ENCODE measurements at regions not wholly inside any gene's neighbourhood (a gene's known extent, or its start where the extent isn't known, plus 50 kb on each side); places are given as distances from the start of the nearest gene placed in this dataset.

DNA sequence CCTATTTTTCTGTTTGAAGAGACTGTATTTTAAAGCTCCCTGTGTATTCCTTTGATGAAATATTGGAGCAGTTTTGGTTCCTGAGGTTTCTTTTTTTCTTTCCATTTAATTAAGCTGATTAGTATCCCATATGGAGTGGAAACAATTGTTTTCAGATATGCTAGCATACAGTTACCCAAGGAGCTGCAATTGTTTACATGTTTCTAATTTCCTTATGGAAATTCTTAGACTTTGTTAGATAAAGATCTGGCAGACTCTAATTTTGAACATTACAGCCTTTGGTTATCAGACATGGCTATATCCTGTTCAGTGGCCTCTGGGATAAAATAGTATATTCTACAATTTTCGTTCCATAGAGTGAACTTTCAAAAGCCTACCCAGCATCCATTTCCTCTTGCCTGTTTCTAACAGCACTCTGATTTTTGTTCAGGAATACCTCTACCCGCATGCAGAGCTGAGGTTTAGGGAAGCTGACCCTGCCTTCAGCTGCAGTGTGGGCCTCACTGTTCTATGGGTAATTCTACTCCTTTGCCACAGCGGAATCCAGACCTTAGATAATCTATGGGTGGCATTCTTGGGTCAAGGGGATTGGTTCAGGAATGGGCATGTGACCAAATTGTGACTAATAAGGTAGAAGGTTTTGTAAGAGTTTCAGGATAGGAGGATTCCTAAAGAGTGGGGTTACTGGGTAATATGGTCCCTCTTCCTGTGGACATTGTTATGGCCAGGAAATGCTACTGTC, 161.1 kb upstream of the ANKRD28 start:
- Histone ChIP-seq H3K36me3 (replicated peaks) (no peaks in the 10 kb centered on the region), H3K4me3 (ENCODE audit: low read depth, low read length) (no peak overlapping the region), H3K27me3 (replicated peaks) (no peaks in the 10 kb centered on the region), H3K27ac (no peak overlapping the region)
- no peak for DNase-seq
- TF ChIP-seq CTCF (IDR thresholded peaks at IDR 0.05; ENCODE audit: low read depth, low read length, missing control alignments), result no peak
- in situ Hi-C loops (cut with HindIII; ENCODE audit: low pct_ligation_motif_present, low sequenced_read_pairs), result no loop called here

DNA sequence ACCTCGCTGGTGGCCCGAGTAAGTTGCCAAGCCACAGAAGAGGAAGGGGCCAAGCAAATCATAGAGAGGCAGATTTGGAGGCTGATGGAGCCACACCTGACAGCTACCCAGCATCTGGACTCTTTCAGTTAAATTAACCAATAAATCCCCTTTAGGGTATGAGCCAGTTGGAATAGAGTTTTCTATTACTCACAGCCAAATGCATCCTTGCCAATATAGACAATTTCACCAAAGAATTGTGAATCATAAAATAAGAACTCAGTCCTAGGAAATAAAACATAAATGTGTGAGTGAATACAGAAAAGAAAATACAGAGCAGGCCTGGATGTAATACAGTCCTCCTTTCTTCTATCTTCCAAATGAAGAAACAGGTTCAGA, 161.6 kb upstream of the ANKRD28 start:
- H3K27me3 ChIP-seq (replicated peaks), result no peaks in the 10 kb centered on the region
- no peak for TF ChIP-seq CTCF (IDR thresholded peaks at IDR 0.05; ENCODE audit: low read depth, low read length, missing control alignments)
- no peak overlapping the region for H3K4me3 ChIP-seq (ENCODE audit: low read depth, low read length)
- no peaks in the 10 kb centered on the region for H3K36me3 ChIP-seq (replicated peaks)
- in situ Hi-C loops (cut with HindIII; ENCODE audit: low pct_ligation_motif_present, low sequenced_read_pairs), result no loop called here
- DNase-seq, result no peak
- H3K27ac ChIP-seq, result no peak overlapping the region

- no peak for TF ChIP-seq CTCF (IDR thresholded peaks at IDR 0.05; ENCODE audit: low read depth, low read length, missing control alignments)
- DNase-seq, result peak; percentile 44
- Histone ChIP-seq H3K27me3 (replicated peaks) (no peaks in the 10 kb centered on the region), H3K27ac (peak overlapping the region; percentile 53), H3K4me3 (ENCODE audit: low read depth, low read length) (no peak overlapping the region), H3K36me3 (replicated peaks) (no peaks in the 10 kb centered on the region)
- in situ Hi-C loops (cut with HindIII; ENCODE audit: low pct_ligation_motif_present, low sequenced_read_pairs), result no loop called here
Measured at GRCh38 chr3:15964605-15965442, 167.0 kb upstream of the ANKRD28 start.

DNA sequence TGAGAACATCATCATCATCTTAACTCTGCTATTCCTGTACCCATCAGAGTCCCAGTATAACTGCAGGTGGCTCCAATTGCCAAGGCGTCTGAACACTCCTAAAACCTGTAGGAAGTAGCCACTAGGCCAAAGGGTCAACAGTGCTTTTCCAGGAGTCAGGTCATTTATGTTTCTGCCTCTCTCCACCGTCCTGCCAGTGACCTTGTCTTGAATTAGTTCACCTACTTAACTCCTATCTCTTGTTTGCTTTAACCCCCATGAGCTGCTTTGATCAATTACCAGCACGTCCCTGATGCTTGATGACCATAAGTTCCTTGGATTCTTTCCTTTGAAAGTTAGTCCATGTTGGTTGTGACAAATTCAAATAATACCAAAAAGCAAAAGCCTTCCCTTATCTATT, 169.8 kb upstream of the ANKRD28 start:
- DNase-seq, result no peak

GRCh38 chr3:15969874-15970640, 172.3 kb upstream of the ANKRD28 start:
- no peak for DNase-seq
- H3K27me3 ChIP-seq (replicated peaks), result no peaks in the 10 kb centered on the region
- no peak for TF ChIP-seq CTCF (IDR thresholded peaks at IDR 0.05; ENCODE audit: low read depth, low read length, missing control alignments)
- H3K36me3 ChIP-seq (replicated peaks), result no peaks in the 10 kb centered on the region
- H3K27ac ChIP-seq, result no peak overlapping the region
- H3K4me3 ChIP-seq (ENCODE audit: low read depth, low read length), result no peak overlapping the region
- in situ Hi-C loops (cut with HindIII; ENCODE audit: low pct_ligation_motif_present, low sequenced_read_pairs), result no loop called here

More for the DNA sequence above, 169.8 kb upstream of the ANKRD28 start:
- no peak overlapping the region for H3K4me3 ChIP-seq (ENCODE audit: low read depth, low read length)
- no peaks in the 10 kb centered on the region for H3K27me3 ChIP-seq (replicated peaks)
- no peaks in the 10 kb centered on the region for H3K36me3 ChIP-seq (replicated peaks)
- TF ChIP-seq CTCF (IDR thresholded peaks at IDR 0.05; ENCODE audit: low read depth, low read length, missing control alignments), result no peak
- no peak overlapping the region for H3K27ac ChIP-seq
- in situ Hi-C loops (cut with HindIII; ENCODE audit: low pct_ligation_motif_present, low sequenced_read_pairs), result no loop called here
